PC-9 (cell line): ENCODE measurements at regions not wholly inside any gene's neighbourhood (a gene's known extent, or its start where the extent isn't known, plus 50 kb on each side); places are given as distances from the start of the nearest gene placed in this dataset.
"Not testable (repeated sequence)": the region's sequence is repeated elsewhere in the genome, so short reads cannot be mapped to it uniquely, and the experiment has no call there.

Experiments
- BruUV-seq: library from RNA; stranded (reverse); fragments of 400-500 nt; replicated peaks from 2 replicates; lab custom pipeline; 2021; lab: Mats Ljungman, UMichigan
- CTCF ChIA-PET: fragments of 300-600 bp; sonication (Branson Sonifier 250); formaldehyde crosslinking; loops from one replicate; lab custom pipeline; 2022; ENCODE audit warnings: antibody characterized with exemption; lab: Charles Lee
- POLR2A ChIA-PET: fragments of 300-600 bp; sonication (Branson Sonifier 250); formaldehyde crosslinking; loops from one replicate; lab custom pipeline; 2022; ENCODE audit warnings: antibody characterized with exemption; ENCODE audit not compliant: unreplicated experiment; lab: Charles Lee
- DNase-seq, 2 experiments: peaks; one replicate each; pipeline versions ENCODE4 v3.0.0 to v3.0.0-alpha.2; 2015 to 2022; ENCODE audit warnings: mixed read lengths in 1 of 2
- H2AFZ ChIP-seq: fragments of 200-600 bp; sonication (generic); 2 replicates; pipeline ENCODE4 v1.8.1; 2017; ENCODE audit warnings: antibody characterized with exemption
- H3F3A ChIP-seq: fragments of 200-600 bp; sonication (generic); 2 replicates; pipeline ENCODE4 v1.8.1; 2017; ENCODE audit warnings: antibody characterized with exemption, mild to moderate bottlenecking, low read depth; ENCODE audit not compliant: insufficient read depth
- H3K27ac ChIP-seq: fragments of 200-600 bp; sonication (generic); 2 replicates; pipeline ENCODE4 v1.6.1; 2016; ENCODE audit warnings: mixed run types
- H3K27me3 ChIP-seq: fragments of 200-600 bp; sonication (generic); 2 replicates; pipeline ENCODE4 v1.6.1; 2016; ENCODE audit warnings: low read depth, mixed run types; ENCODE audit not compliant: insufficient read depth
- H3K36me3 ChIP-seq: fragments of 200-600 bp; sonication (generic); 2 replicates; pipeline ENCODE4 v1.6.1; 2016; ENCODE audit warnings: low read depth, mixed run types
- H3K4me1 ChIP-seq: fragments of 200-600 bp; sonication (generic); replicated peaks from 2 replicates; pipeline ENCODE4 v1.6.1; 2016; ENCODE audit warnings: mixed run types; ENCODE audit not compliant: insufficient read depth
- H3K4me2 ChIP-seq: fragments of 200-600 bp; sonication (generic); 2 replicates; pipeline ENCODE4 v1.6.1; 2017; ENCODE audit warnings: mixed run types
- H3K4me3 ChIP-seq: fragments of 200-600 bp; sonication (generic); 2 replicates; pipeline ENCODE4 v1.6.1; 2016; ENCODE audit warnings: mixed run types
- H3K79me2 ChIP-seq: fragments of 200-600 bp; sonication (generic); 2 replicates; pipeline ENCODE4 v1.6.1; 2017; ENCODE audit warnings: low read depth, mixed run types
- H3K9me2 ChIP-seq: fragments of 200-600 bp; sonication (generic); 2 replicates; pipeline ENCODE4 v1.8.1; 2017; ENCODE audit warnings: mild to moderate bottlenecking; ENCODE audit not compliant: insufficient read depth
- H3K9me3 ChIP-seq: fragments of 200-600 bp; sonication (generic); 2 replicates; pipeline ENCODE4 v1.8.1; 2016; ENCODE audit warnings: low read depth; ENCODE audit not compliant: insufficient read depth
- H4K20me1 ChIP-seq: fragments of 200-600 bp; sonication (generic); 2 replicates; pipeline ENCODE4 v1.8.1; 2017; ENCODE audit not compliant: insufficient read depth
- CTCF ChIP-seq: fragments of 200-600 bp; sonication (generic); conservative IDR thresholded peaks from 2 replicates; pipeline ENCODE4 v1.6.1; 2017; ENCODE audit warnings: mixed run types, antibody characterized with exemption, mild to moderate bottlenecking, moderate library complexity
- EZH2 ChIP-seq: fragments of 200-600 bp; sonication (generic); IDR thresholded peaks from 2 replicates; pipeline ENCODE4 v1.8.0; 2017; ENCODE audit warnings: antibody characterized with exemption, low read depth
- intact Hi-C: fragments of 100-400 bp; cut with micrococcal nuclease; formaldehyde crosslinking; loops from one replicate; pipeline ENCODE4 v1.10.0; 2022; ENCODE audit not compliant: unreplicated experiment

GRCh38 chrX:114272096-114272686 lies 311.7 kb upstream of the HTR2C start:
- Histone ChIP-seq H3K36me3 (no peaks in the 10 kb centered on the region), H3K27ac (no peak overlapping the region), H2AFZ (no peak overlapping the region), H3K9me3 (no peaks in the 10 kb centered on the region), H3K4me1 (no peaks in the 10 kb centered on the region), H3K9me2 (no peaks in the 10 kb centered on the region), H4K20me1 (no peaks in the 10 kb centered on the region), H3F3A (no peaks in the 10 kb centered on the region), H3K4me2 (no peak overlapping the region), H3K79me2 (no peaks in the 10 kb centered on the region), H3K4me3 (no peak overlapping the region), H3K27me3 (no peaks in the 10 kb centered on the region)
- intact Hi-C loops, result no loop called here
- BruUV-seq, result no TSS peak
- TF ChIP-seq EZH2 (no peak), CTCF (no peak)
- ChIA-PET POLR2A (no interaction called here), CTCF (no interaction called here)
- DNase-seq, result no peak

DNA sequence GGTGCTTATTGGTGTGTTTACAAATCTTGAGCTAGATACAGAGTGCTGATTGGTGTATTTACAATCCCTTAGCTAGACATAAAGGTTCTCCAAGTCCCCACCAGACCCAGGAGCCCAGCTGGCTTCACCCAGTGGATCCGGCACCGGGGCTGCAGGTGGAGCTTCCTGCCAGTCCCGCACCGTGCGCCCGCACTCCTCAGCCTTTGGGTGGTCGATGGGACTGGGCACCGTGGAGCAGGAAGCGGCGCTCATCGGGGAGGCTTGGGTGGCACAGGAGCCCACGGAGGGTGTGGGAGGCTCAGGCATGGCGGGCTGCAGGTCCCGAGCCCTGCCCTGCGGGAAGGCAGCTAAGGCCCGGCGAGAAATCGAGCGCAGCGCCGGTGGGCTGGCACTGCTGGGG lies 313.5 kb upstream of the HTR2C start:
- DNase-seq, H4K20me1 ChIP-seq, intact Hi-C loops, BruUV-seq, H3K79me2 ChIP-seq, H2AFZ ChIP-seq, POLR2A ChIA-PET, H3K4me3 ChIP-seq, CTCF ChIA-PET, H3K27me3 ChIP-seq, H3K4me1 ChIP-seq, H3F3A ChIP-seq, H3K9me3 ChIP-seq, H3K4me2 ChIP-seq, H3K36me3 ChIP-seq, H3K9me2 ChIP-seq, H3K27ac ChIP-seq: not testable (repeated sequence)

DNA sequence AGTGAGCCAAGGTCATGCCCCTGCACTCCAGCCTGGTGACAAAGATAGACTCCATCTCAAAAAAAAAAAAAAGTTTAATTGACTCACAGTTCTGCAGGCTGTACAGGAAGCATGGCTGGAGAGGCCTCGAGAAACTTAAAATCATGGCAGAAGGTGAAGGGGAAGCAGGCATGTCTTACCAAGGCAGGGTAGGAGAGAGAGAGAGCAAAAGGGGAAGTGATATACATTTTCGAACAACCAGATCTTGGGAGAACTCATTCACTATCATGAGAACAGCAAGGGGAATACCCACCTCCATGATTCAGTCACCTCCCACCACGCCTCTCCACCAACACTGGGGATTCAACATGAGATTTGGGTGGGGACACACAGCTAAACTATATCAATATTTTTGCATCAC lies 315.2 kb upstream of the HTR2C start:
- no peaks in the 10 kb centered on the region for H3K9me3 ChIP-seq
- no peak overlapping the region for H3K4me2 ChIP-seq
- no peaks in the 10 kb centered on the region for H3K9me2 ChIP-seq
- H3K4me1 ChIP-seq, result no peaks in the 10 kb centered on the region
- intact Hi-C loops, result no loop called here
- no peaks in the 10 kb centered on the region for H4K20me1 ChIP-seq
- BruUV-seq, result no TSS peak
- H3K4me3 ChIP-seq, result no peak overlapping the region
- no peaks in the 10 kb centered on the region for H3K36me3 ChIP-seq
- DNase-seq, result no peak
- H3K27me3 ChIP-seq, result no peaks in the 10 kb centered on the region
- H3K79me2 ChIP-seq, result no peaks in the 10 kb centered on the region
- CTCF ChIA-PET, result no interaction called here
- TF ChIP-seq CTCF (no peak), EZH2 (no peak)
- H3F3A ChIP-seq, result no peaks in the 10 kb centered on the region
- H2AFZ ChIP-seq, result no peak overlapping the region
- POLR2A ChIA-PET, result no interaction called here
- no peak overlapping the region for H3K27ac ChIP-seq

DNA sequence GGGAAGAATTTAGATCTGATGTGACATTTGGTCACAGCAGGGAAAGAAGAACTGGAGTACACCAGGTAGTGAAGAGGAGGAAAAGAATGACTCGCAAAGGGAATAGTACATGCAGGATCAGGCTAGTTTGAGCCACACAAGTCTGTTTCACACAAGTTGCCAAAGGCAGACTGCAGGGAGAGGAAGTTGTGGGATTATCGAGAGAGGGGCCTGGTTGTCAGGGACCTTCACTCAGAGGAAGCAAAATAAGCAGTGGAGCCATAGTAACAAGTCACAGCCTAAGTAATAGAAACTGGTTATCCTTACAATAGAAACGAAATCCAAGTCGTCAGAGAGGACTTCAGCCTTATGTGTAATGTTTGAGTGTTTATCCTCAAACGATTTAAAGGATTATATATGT lies 316.7 kb upstream of the HTR2C start:
- H3K9me3 ChIP-seq, result no peaks in the 10 kb centered on the region
- H3K36me3 ChIP-seq, result no peaks in the 10 kb centered on the region
- no peak overlapping the region for H2AFZ ChIP-seq
- no peak for TF ChIP-seq CTCF
- TF ChIP-seq EZH2, result no peak
- H3K4me2 ChIP-seq, result no peak overlapping the region
- H3K27ac ChIP-seq, result no peak overlapping the region
- H3K79me2 ChIP-seq, result no peaks in the 10 kb centered on the region
- intact Hi-C loops, result no loop called here
- H3F3A ChIP-seq, result no peaks in the 10 kb centered on the region
- no peaks in the 10 kb centered on the region for H4K20me1 ChIP-seq
- ChIA-PET CTCF (no interaction called here), POLR2A (no interaction called here)
- no peak for DNase-seq
- H3K9me2 ChIP-seq, result no peaks in the 10 kb centered on the region
- no TSS peak for BruUV-seq
- no peaks in the 10 kb centered on the region for H3K27me3 ChIP-seq
- H3K4me1 ChIP-seq, result no peaks in the 10 kb centered on the region
- H3K4me3 ChIP-seq, result no peak overlapping the region
